ENCODE measurements at regions not wholly inside any gene's neighbourhood (a gene's known extent, or its start where the extent isn't known, plus 50 kb on each side); places are given as distances from the start of the nearest gene placed in this dataset.

GRCh38 chr9:105055917-105056316 is 128.0 kb upstream of the ABCA1 start (continued):
- TF ChIP-seq PATZ1 (CRISPR knock-in tag; IDR thresholded peaks at IDR 0.05; ENCODE audit: borderline replicate concordance), result no peak
- no peak for TF ChIP-seq E2F6 (IDR thresholded peaks at IDR 0.05; ENCODE audit: borderline replicate concordance in 1 of 2, extremely low read depth in 1 of 2, insufficient read depth in 1 of 2, insufficient read length in 1 of 2, low read depth in 1 of 2, low read length in 1 of 2, poor library complexity in 1 of 2, severe bottlenecking in 1 of 2)
- TF ChIP-seq PHTF2 (CRISPR knock-in tag; IDR thresholded peaks at IDR 0.05), result no peak
- no peak for TF ChIP-seq ZZZ3 (IDR thresholded peaks at IDR 0.05)
- no peak for TF ChIP-seq ZEB2 (IDR thresholded peaks at IDR 0.05)
- TF ChIP-seq PRDM10 (IDR thresholded peaks at IDR 0.05; ENCODE audit: partially characterized antibody), result no peak
- TF ChIP-seq HNRNPH1 (optimal IDR thresholded peaks at IDR 0.05; ENCODE audit: low read depth, low read length), result no peak

All from K562 (cell line).